ENCODE measurements at regions not wholly inside any gene's neighbourhood (a gene's known extent, or its start where the extent isn't known, plus 50 kb on each side); places are given as distances from the start of the nearest gene placed in this dataset.

DNA sequence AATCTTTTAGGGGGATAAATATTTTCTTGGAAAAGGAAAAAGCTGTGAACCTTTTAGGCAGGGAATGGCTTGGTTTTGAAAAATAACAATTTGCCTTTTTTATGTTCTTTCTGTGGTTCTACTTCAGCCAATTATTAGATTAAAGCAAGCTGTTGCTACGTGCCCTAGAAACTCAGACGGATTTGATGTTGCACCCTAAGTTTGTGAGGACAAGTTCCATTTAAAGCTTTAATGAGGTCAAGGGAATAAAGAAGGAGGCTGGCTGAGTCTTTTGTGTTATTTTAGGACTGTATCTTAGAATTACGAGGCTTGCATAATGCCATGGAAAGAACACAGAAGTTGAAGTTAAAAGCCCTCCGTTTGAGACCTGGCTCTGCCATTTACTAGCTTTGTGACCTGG, 216.9 kb downstream of the NUF2 start:
- TF ChIP-seq TAF1 (IDR thresholded peaks at IDR 0.05; ENCODE audit: low read depth, low read length) (no peak), POLR2A (IDR thresholded peaks at IDR 0.05; ENCODE audit: low read depth, low read length) (no peak), POLR2AphosphoS5 (IDR thresholded peaks at IDR 0.05; ENCODE audit: low read depth, low read length) (no peak), POU2F2 (IDR thresholded peaks at IDR 0.05; ENCODE audit: low read depth, low read length) (no peak)
